ENCODE measurements at regions not wholly inside any gene's neighbourhood (a gene's known extent, or its start where the extent isn't known, plus 50 kb on each side); places are given as distances from the start of the nearest gene placed in this dataset.

- TF ChIP-seq USF2 (IDR thresholded peaks at IDR 0.05; ENCODE audit: low read depth, low read length) (no peak), USF2 (CRISPR knock-in tag; IDR thresholded peaks at IDR 0.05; ENCODE audit: borderline replicate concordance) (no peak), NFIC (IDR thresholded peaks at IDR 0.05; ENCODE audit: low read length) (no peak), STAG1 (CRISPR knock-in tag; IDR thresholded peaks at IDR 0.05) (no peak), CTCF (CRISPR knock-in tag; IDR thresholded peaks at IDR 0.05) (no peak), SAFB2 (CRISPR knock-in tag; IDR thresholded peaks at IDR 0.05; ENCODE audit: borderline replicate concordance, low read depth) (no peak), POLR2AphosphoS2 (IDR thresholded peaks at IDR 0.05; ENCODE audit: low read depth, low read length) (no peak), CREB1 (IDR thresholded peaks at IDR 0.05) (no peak), CREB1 (CRISPR knock-in tag; IDR thresholded peaks at IDR 0.05) (no peak), YY1 (IDR thresholded peaks at IDR 0.05; ENCODE audit: insufficient read depth, insufficient replicate concordance, low read depth, low read length) (no peak), ZNF136 (CRISPR knock-in tag; IDR thresholded peaks at IDR 0.05; ENCODE audit: low read depth) (no peak), EZH2 (conservative IDR thresholded peaks at IDR 0.05; ENCODE audit: low read depth, low read length) (no peak), ZNF276 (CRISPR knock-in tag; IDR thresholded peaks at IDR 0.05; ENCODE audit: low read depth) (no peak), JUNB (CRISPR knock-in tag; IDR thresholded peaks at IDR 0.05; ENCODE audit: borderline replicate concordance) (no peak)
Observed at GRCh38 chr13:31903111-31903815, 128.3 kb upstream of the FRY start.
